Mesothelial cell of epicardium (in vitro differentiated cells): ENCODE measurements at regions not wholly inside any gene's neighbourhood (a gene's known extent, or its start where the extent isn't known, plus 50 kb on each side); places are given as distances from the start of the nearest gene placed in this dataset.

Source experiments
- DNase-seq, 2 experiments: peaks; one replicate each; pipeline ENCODE4 v3.0.0; 2021; ENCODE audit warnings: low spot score in 2 of 2; ENCODE audit not compliant: unreplicated experiment in 2 of 2
- H3K27ac Mint-ChIP-seq: 2 replicates; pipeline ENCODE4 v1.8.0; 2021; ENCODE audit warnings: mixed read lengths
- H3K27me3 Mint-ChIP-seq: 2 replicates; pipeline ENCODE4 v1.8.0; 2021; ENCODE audit warnings: low read depth, mixed read lengths
- H3K36me3 Mint-ChIP-seq: 2 replicates; pipeline ENCODE4 v1.8.0; 2021; ENCODE audit warnings: mixed read lengths
- H3K4me1 Mint-ChIP-seq: 2 replicates; pipeline ENCODE4 v1.8.0; 2021; ENCODE audit warnings: mixed read lengths
- H3K4me3 Mint-ChIP-seq: 2 replicates; pipeline ENCODE4 v1.8.0; 2021; ENCODE audit warnings: mild to moderate bottlenecking, moderate library complexity, mixed read lengths
- H3K9me3 Mint-ChIP-seq: 2 replicates; pipeline ENCODE4 v1.8.0; 2021; ENCODE audit warnings: mixed read lengths
- CTCF ChIP-seq: fragments of 200-600 bp; sonication (generic); IDR thresholded peaks from one replicate; pipeline ENCODE4 v1.5.0; 2021; ENCODE audit warnings: antibody characterized with exemption; ENCODE audit not compliant: unreplicated experiment

- Mint-ChIP-seq H3K36me3 (peaks cover 7% of the 10 kb centered on the region), H3K4me1 (peaks cover 5% of the 10 kb centered on the region), H3K9me3 (peaks cover 23% of the 10 kb centered on the region), H3K4me3 (no peak overlapping the region), H3K27ac (no peak overlapping the region), H3K27me3 (no peaks in the 10 kb centered on the region)
- DNase-seq: no peak
- TF ChIP-seq CTCF: no peak
Measured at GRCh38 chr5:104977529-104977928, 1414.9 kb upstream of the NUDT12 start.

GRCh38 chr5:104967806-104968410 lies 1405.3 kb upstream of the NUDT12 start:
- H3K4me3 Mint-ChIP-seq: no peak overlapping the region
- H3K27ac Mint-ChIP-seq: no peak overlapping the region
- no peaks in the 10 kb centered on the region for H3K36me3 Mint-ChIP-seq
- no peaks in the 10 kb centered on the region for H3K4me1 Mint-ChIP-seq
- H3K27me3 Mint-ChIP-seq: no peaks in the 10 kb centered on the region
- TF ChIP-seq CTCF: no peak
- H3K9me3 Mint-ChIP-seq: peaks cover 5% of the 10 kb centered on the region
- no peak for DNase-seq

GRCh38 chr5:104965006-104965405 lies 1402.4 kb upstream of the NUDT12 start:
- Mint-ChIP-seq H3K4me1 (no peaks in the 10 kb centered on the region), H3K36me3 (no peaks in the 10 kb centered on the region), H3K4me3 (no peak overlapping the region), H3K27ac (no peak overlapping the region), H3K27me3 (no peaks in the 10 kb centered on the region), H3K9me3 (peaks cover 11% of the 10 kb centered on the region)
- no peak for TF ChIP-seq CTCF
- no peak for DNase-seq

GRCh38 chr5:104955479-104955878 lies 1392.9 kb upstream of the NUDT12 start:
- Mint-ChIP-seq H3K27ac (no peak overlapping the region), H3K9me3 (peaks cover 28% of the 10 kb centered on the region), H3K4me1 (peaks cover 8% of the 10 kb centered on the region), H3K27me3 (no peaks in the 10 kb centered on the region), H3K4me3 (no peak overlapping the region), H3K36me3 (peaks cover 4% of the 10 kb centered on the region)
- no peak for DNase-seq
- TF ChIP-seq CTCF: no peak

- Mint-ChIP-seq H3K27me3 (no peaks in the 10 kb centered on the region), H3K9me3 (peaks cover 10% of the 10 kb centered on the region), H3K36me3 (no peaks in the 10 kb centered on the region), H3K27ac (no peak overlapping the region), H3K4me3 (no peak overlapping the region), H3K4me1 (peaks cover 10% of the 10 kb centered on the region)
- DNase-seq: no peak
- no peak for TF ChIP-seq CTCF
Measured at GRCh38 chr5:104952876-104953275, 1390.3 kb upstream of the NUDT12 start.

GRCh38 chr5:104951829-104952228 lies 1389.2 kb upstream of the NUDT12 start:
- Mint-ChIP-seq H3K27me3 (no peaks in the 10 kb centered on the region), H3K4me1 (peaks cover 10% of the 10 kb centered on the region), H3K9me3 (peaks cover 9% of the 10 kb centered on the region), H3K4me3 (no peak overlapping the region), H3K27ac (no peak overlapping the region), H3K36me3 (no peaks in the 10 kb centered on the region)
- no peak for TF ChIP-seq CTCF
- no peak for DNase-seq
